ENCODE measurements at regions not wholly inside any gene's neighbourhood (a gene's known extent, or its start where the extent isn't known, plus 50 kb on each side); places are given as distances from the start of the nearest gene placed in this dataset.

GRCh38 chr13:80860845-80861244 is 519.9 kb upstream of the SPRY2 start:
- TF ChIP-seq EZH2 (IDR thresholded peaks at IDR 0.05): no peak
- no peak for TF ChIP-seq POLR2AphosphoS5 (IDR thresholded peaks at IDR 0.05; ENCODE audit: borderline replicate concordance, low read depth, low read length)

Measured in SK-N-MC (cell line).